Mesenchymal stem cell (in vitro differentiated cells and primary cell): ENCODE measurements at regions not wholly inside any gene's neighbourhood (a gene's known extent, or its start where the extent isn't known, plus 50 kb on each side); places are given as distances from the start of the nearest gene placed in this dataset.
A peak's percentile ranks its signal among the peaks of the same experiment; 100 is the strongest.

Experiments
- DNase-seq: peaks from one replicate; pipeline ENCODE4 v3.0.0-alpha.2; 2013
- H2AFZ ChIP-seq: one replicate; pipeline ENCODE4 v1.6.1; 2013; ENCODE audit warnings: low read depth, mild to moderate bottlenecking, control low read depth, inconsistent platforms, low read length, moderate library complexity
- H2AK5ac ChIP-seq: 2 replicates; pipeline ENCODE4 v1.6.1; 2013; ENCODE audit warnings: low read length, moderate library complexity, mild to moderate bottlenecking, inconsistent platforms; ENCODE audit not compliant: severe bottlenecking
- H2BK120ac ChIP-seq: one replicate; pipeline ENCODE4 v1.6.1; 2013; ENCODE audit warnings: low read depth, mild to moderate bottlenecking, inconsistent platforms, low read length, moderate library complexity
- H2BK12ac ChIP-seq, 2 experiments: one replicate each; pipeline ENCODE4 v1.6.1; 2013; ENCODE audit warnings: inconsistent platforms in 2 of 2, low read length in 2 of 2, mild to moderate bottlenecking in 2 of 2, moderate library complexity in 2 of 2, control low read depth in 1 of 2
- H2BK15ac ChIP-seq: one replicate; pipeline ENCODE4 v1.6.1; 2013; ENCODE audit warnings: mild to moderate bottlenecking, low read depth, inconsistent platforms; ENCODE audit not compliant: poor library complexity, severe bottlenecking
- H2BK5ac ChIP-seq: 2 replicates; pipeline ENCODE4 v1.6.1; 2013; ENCODE audit warnings: low read depth, mild to moderate bottlenecking, low read length, control low read depth, inconsistent platforms; ENCODE audit not compliant: poor library complexity, severe bottlenecking
- H3K14ac ChIP-seq, 2 experiments: one replicate each; pipeline ENCODE4 v1.6.1; 2013; ENCODE audit warnings: inconsistent platforms in 2 of 2, low read length in 2 of 2, control low read depth in 1 of 2, mild to moderate bottlenecking in 1 of 2, moderate library complexity in 1 of 2
- H3K18ac ChIP-seq, 2 experiments: one replicate each; pipeline ENCODE4 v1.6.1; 2013; ENCODE audit warnings: inconsistent platforms in 2 of 2, low read length in 2 of 2, control low read depth in 1 of 2, low read depth in 1 of 2, mild to moderate bottlenecking in 1 of 2
- H3K23ac ChIP-seq, 2 experiments: one replicate each; pipeline ENCODE4 v1.6.1; 2013; ENCODE audit warnings: inconsistent platforms in 2 of 2, low read length in 2 of 2, mild to moderate bottlenecking in 2 of 2, moderate library complexity in 2 of 2, control low read depth in 1 of 2
- H3K27ac ChIP-seq: 2 replicates; pipeline ENCODE4 v1.5.1; 2013; ENCODE audit warnings: mild to moderate bottlenecking, moderate library complexity, low read length, control low read depth, inconsistent platforms; ENCODE audit not compliant: poor library complexity, severe bottlenecking
- H3K27me3 ChIP-seq, 2 experiments: 2 replicates each; pipeline versions ENCODE4 v1.6.1 to v1.7.0; 2013; ENCODE audit warnings: low read length in 2 of 2, mild to moderate bottlenecking in 2 of 2, moderate library complexity in 2 of 2, control low read depth in 1 of 2, inconsistent platforms in 1 of 2; ENCODE audit not compliant: control insufficient read depth in 1 of 2, insufficient read depth in 1 of 2
- H3K36me3 ChIP-seq, 2 experiments: 2 replicates each; pipeline versions ENCODE4 v1.6.1 to v1.7.0; 2013; ENCODE audit warnings: low read length in 2 of 2, control low read depth in 1 of 2, inconsistent platforms in 1 of 2, low read depth in 1 of 2, mild to moderate bottlenecking in 1 of 2; ENCODE audit not compliant: insufficient read depth in 2 of 2, control insufficient read depth in 1 of 2
- H3K4ac ChIP-seq, 2 experiments: one replicate each; pipeline ENCODE4 v1.6.1; 2013; ENCODE audit warnings: inconsistent platforms in 2 of 2, low read length in 2 of 2, mild to moderate bottlenecking in 2 of 2, moderate library complexity in 2 of 2, control low read depth in 1 of 2, low read depth in 1 of 2
- H3K4me1 ChIP-seq: 2 replicates; pipeline ENCODE4 v1.6.1; 2013; ENCODE audit warnings: low read depth, low read length, control low read depth; ENCODE audit not compliant: control insufficient read depth, insufficient read depth
- H3K4me2 ChIP-seq: 2 replicates; pipeline ENCODE4 v1.6.1; 2013; ENCODE audit warnings: low read length, mild to moderate bottlenecking, inconsistent platforms; ENCODE audit not compliant: poor library complexity, severe bottlenecking
- H3K4me3 ChIP-seq, 2 experiments: 2 replicates each; pipeline versions ENCODE4 v1.5.1 to v1.7.0; 2013; ENCODE audit warnings: low read length in 2 of 2, mild to moderate bottlenecking in 2 of 2, control low read depth in 1 of 2, low read depth in 1 of 2; ENCODE audit not compliant: insufficient read depth in 1 of 2
- H3K79me1 ChIP-seq: replicated peaks from 2 replicates; pipeline ENCODE4 v1.6.1; 2013; ENCODE audit warnings: mild to moderate bottlenecking, control low read depth, low read length, inconsistent platforms; ENCODE audit not compliant: poor library complexity, severe bottlenecking
- H3K9ac ChIP-seq: 2 replicates; pipeline ENCODE4 v1.7.0; 2013; ENCODE audit warnings: mild to moderate bottlenecking, low read length, moderate library complexity
- H3K9me3 ChIP-seq: 2 replicates; pipeline ENCODE4 v1.7.0; 2013; ENCODE audit warnings: mild to moderate bottlenecking, low read length; ENCODE audit not compliant: control insufficient read depth
- H4K8ac ChIP-seq: one replicate; pipeline ENCODE4 v1.6.1; 2013; ENCODE audit warnings: inconsistent platforms, mild to moderate bottlenecking, low read length, moderate library complexity
- H4K91ac ChIP-seq: one replicate; pipeline ENCODE4 v1.6.1; 2013; ENCODE audit warnings: mild to moderate bottlenecking, low read length, inconsistent platforms
- WGBS: methylation state at CpG from one replicate; pipeline ENCODE4 v1.1.7; 2013; ENCODE audit warnings: mixed read lengths; 5-methylcytosine and 5-hydroxymethylcytosine counted together

DNA sequence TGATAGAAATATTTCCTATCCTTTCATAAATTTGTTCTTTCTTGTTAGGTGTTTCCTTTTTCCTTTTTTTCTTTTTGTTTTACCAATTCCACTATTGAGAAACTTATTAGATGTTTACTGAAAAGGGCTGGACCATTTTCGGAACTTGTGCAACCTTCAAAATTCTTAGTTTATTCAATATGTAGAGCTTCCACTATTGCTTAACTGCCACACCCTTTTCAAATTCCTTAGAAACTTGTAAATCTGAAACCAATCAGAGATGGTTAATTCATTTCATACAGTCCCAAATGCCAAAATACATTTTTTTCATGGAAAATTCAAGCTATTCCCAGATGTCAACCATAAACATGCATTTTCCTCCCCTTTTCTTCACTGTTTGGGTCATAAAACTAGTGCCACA lies 66.1 kb upstream of the SLC39A8 start:
- no peak overlapping the region for H3K23ac ChIP-seq
- H2BK5ac ChIP-seq: no peak overlapping the region
- no peak overlapping the region for H4K91ac ChIP-seq
- no peak overlapping the region for H3K4me2 ChIP-seq
- no peak overlapping the region for H2AK5ac ChIP-seq
- H3K18ac ChIP-seq: no peak overlapping the region
- H3K4me1 ChIP-seq: no peaks in the 10 kb centered on the region
- no peak overlapping the region for H2BK15ac ChIP-seq
- H3K79me1 ChIP-seq: no peaks in the 10 kb centered on the region
- no peaks in the 10 kb centered on the region for H3K36me3 ChIP-seq
- H3K4ac ChIP-seq: no peak overlapping the region
- no peak overlapping the region for H4K8ac ChIP-seq
- H2AFZ ChIP-seq: no peak overlapping the region
- WGBS: 97% methylated on average over 1 of the region's 1 CpG
- H3K27me3 ChIP-seq: no peaks in the 10 kb centered on the region
- H3K14ac ChIP-seq: no peak overlapping the region
- H2BK120ac ChIP-seq: no peak overlapping the region
- no peak for DNase-seq
- H2BK12ac ChIP-seq: no peak overlapping the region
- no peak overlapping the region for H3K4me3 ChIP-seq
- H3K27ac ChIP-seq: no peak overlapping the region
- no peaks in the 10 kb centered on the region for H3K9me3 ChIP-seq
- no peak overlapping the region for H3K9ac ChIP-seq

DNA sequence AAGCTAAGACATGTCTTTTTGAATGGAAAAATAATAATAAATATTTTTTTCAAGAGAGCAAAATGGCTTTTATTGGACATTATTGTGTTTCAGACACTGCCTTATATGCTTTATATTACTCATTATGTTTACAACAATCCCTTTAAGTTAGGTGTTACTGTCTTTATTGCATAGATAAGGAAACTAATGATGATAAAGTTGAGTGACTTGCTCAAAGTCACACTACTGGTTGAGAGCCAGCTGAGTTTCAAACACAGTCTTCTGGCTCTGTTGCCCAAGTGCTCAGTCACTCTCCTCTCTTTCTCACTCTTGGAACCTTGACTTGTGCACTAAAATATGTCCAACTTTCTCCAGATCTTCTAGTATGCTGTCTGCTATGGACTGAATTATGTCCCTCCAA lies 71.5 kb upstream of the SLC39A8 start:
- H3K36me3 ChIP-seq: no peaks in the 10 kb centered on the region
- no peak overlapping the region for H2BK5ac ChIP-seq
- no peak overlapping the region for H2BK12ac ChIP-seq
- H3K27me3 ChIP-seq: no peaks in the 10 kb centered on the region
- H3K14ac ChIP-seq: no peak overlapping the region
- H3K4me3 ChIP-seq: no peak overlapping the region
- no peak overlapping the region for H4K8ac ChIP-seq
- H3K9ac ChIP-seq: no peak overlapping the region
- no peak overlapping the region for H2AK5ac ChIP-seq
- no peak overlapping the region for H3K27ac ChIP-seq
- no peaks in the 10 kb centered on the region for H3K79me1 ChIP-seq
- no peak overlapping the region for H3K23ac ChIP-seq
- H3K4me1 ChIP-seq: no peaks in the 10 kb centered on the region
- H3K4ac ChIP-seq: no peak overlapping the region
- no peak overlapping the region for H2AFZ ChIP-seq
- H3K9me3 ChIP-seq: no peaks in the 10 kb centered on the region
- no peak overlapping the region for H2BK15ac ChIP-seq
- no peak for DNase-seq
- no peak overlapping the region for H3K4me2 ChIP-seq
- H2BK120ac ChIP-seq: no peak overlapping the region
- H3K18ac ChIP-seq: no peak overlapping the region
- no peak overlapping the region for H4K91ac ChIP-seq

DNA sequence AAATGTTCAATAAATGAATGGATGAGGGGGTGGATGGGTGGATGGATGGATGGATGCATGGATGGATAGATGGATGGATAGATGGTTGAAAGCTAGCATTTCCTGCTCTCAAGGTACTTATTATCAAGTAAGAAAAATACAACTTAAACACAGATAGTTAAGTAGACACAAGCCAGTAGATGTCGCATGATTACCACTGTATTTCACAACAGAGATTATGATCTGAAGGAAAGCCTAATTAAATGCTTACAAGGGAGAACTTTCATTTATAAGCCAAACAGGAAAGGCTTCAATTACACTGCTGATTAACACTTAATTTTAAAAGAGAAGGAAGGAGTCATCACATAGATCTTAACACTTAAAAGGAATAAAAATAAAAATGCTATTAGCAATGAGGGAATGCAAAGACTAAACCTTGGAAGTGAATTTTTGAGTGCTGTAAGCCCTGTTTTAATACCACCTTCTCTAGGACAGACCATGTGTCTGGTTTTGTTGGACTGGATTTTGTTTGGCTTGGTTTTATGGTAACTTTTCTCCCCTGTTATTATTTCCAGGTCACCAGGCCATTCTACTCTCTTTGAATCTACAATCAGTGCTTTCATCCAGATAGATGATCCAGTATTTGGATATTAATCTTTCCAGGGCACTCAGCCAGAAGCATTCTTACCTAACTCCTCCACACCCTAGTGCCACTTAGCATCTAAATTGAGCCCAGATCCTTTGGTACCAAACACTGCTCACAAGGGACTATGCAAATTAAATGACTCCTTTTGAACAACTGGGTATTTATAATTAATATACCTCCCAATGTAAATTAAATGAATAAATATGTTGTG lies 75.5 kb upstream of the SLC39A8 start:
- Histone ChIP-seq H3K23ac (no peak overlapping the region), H3K14ac (no peak overlapping the region), H2BK5ac (no peak overlapping the region), H3K18ac (no peak overlapping the region), H2BK12ac (no peak overlapping the region), H3K27me3 (no peaks in the 10 kb centered on the region), H3K79me1 (no peaks in the 10 kb centered on the region), H3K4me1 (no peaks in the 10 kb centered on the region), H2BK15ac (no peak overlapping the region), H3K27ac (no peak overlapping the region), H4K8ac (no peak overlapping the region), H3K36me3 (no peaks in the 10 kb centered on the region), H3K4ac (no peak overlapping the region), H2BK120ac (no peak overlapping the region), H3K4me2 (no peak overlapping the region), H2AK5ac (no peak overlapping the region), H2AFZ (no peak overlapping the region), H3K9ac (peak overlapping the region; percentile 19), H4K91ac (no peak overlapping the region), H3K4me3 (no peak overlapping the region), H3K9me3 (no peaks in the 10 kb centered on the region)
- peak; percentile 48 for DNase-seq
- no CpG with 5 or more reads among the region's 1 CpG for WGBS

DNA sequence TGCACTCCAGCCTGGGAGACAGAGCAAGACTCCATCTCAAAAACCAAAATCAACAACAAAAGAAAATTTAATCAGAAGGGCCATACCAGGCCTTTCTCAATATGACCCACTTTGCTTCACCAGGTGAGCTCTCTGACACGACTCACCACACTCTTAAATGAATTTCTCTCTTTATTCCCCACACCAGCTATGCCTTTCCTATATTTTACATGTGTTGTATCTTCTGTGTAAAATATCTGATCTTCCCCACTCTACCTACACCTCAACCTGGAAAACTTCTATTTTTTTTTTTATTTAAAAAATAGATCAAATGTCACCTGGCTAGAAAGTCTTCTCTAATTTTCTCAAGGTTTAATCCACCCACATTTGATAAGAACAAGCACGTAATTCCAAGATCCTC lies 77.6 kb upstream of the SLC39A8 start:
- H3K27ac ChIP-seq: no peak overlapping the region
- no peak overlapping the region for H3K4me2 ChIP-seq
- no peak overlapping the region for H3K18ac ChIP-seq
- no peak overlapping the region for H3K4me3 ChIP-seq
- H3K9me3 ChIP-seq: no peaks in the 10 kb centered on the region
- no peaks in the 10 kb centered on the region for H3K27me3 ChIP-seq
- H3K23ac ChIP-seq: no peak overlapping the region
- no peak overlapping the region for H2BK12ac ChIP-seq
- H2BK5ac ChIP-seq: no peak overlapping the region
- no peak overlapping the region for H4K91ac ChIP-seq
- no peaks in the 10 kb centered on the region for H3K4me1 ChIP-seq
- no peak overlapping the region for H2BK15ac ChIP-seq
- no peak overlapping the region for H3K9ac ChIP-seq
- no peaks in the 10 kb centered on the region for H3K36me3 ChIP-seq
- no peak overlapping the region for H3K14ac ChIP-seq
- H2AFZ ChIP-seq: no peak overlapping the region
- WGBS: 88% methylated on average over 2 of the region's 2 CpGs
- H2AK5ac ChIP-seq: no peak overlapping the region
- no peak for DNase-seq
- H3K4ac ChIP-seq: no peak overlapping the region
- H3K79me1 ChIP-seq: no peaks in the 10 kb centered on the region
- no peak overlapping the region for H2BK120ac ChIP-seq
- no peak overlapping the region for H4K8ac ChIP-seq
